Skeletal muscle satellite cell (primary cell): ENCODE measurements at regions not wholly inside any gene's neighbourhood (a gene's known extent, or its start where the extent isn't known, plus 50 kb on each side); places are given as distances from the start of the nearest gene placed in this dataset.
"Not testable (repeated sequence)": the region's sequence is repeated elsewhere in the genome, so short reads cannot be mapped to it uniquely, and the experiment has no call there.

Source experiments
- H3K27me3 ChIP-seq: 2 replicates; pipeline ENCODE4 v1.7.0; 2013; ENCODE audit warnings: low read length; ENCODE audit not compliant: control insufficient read depth, insufficient read depth
- H3K36me3 ChIP-seq: 2 replicates; pipeline ENCODE4 v1.7.0; 2013; ENCODE audit warnings: mild to moderate bottlenecking, control low read depth, low read length; ENCODE audit not compliant: insufficient read depth
- H3K4me1 ChIP-seq: 2 replicates; pipeline ENCODE4 v1.7.0; 2013; ENCODE audit warnings: low read length; ENCODE audit not compliant: control insufficient read depth, insufficient read depth
- H3K4me2 ChIP-seq: 2 replicates; pipeline ENCODE4 v1.7.0; 2013; ENCODE audit warnings: mild to moderate bottlenecking, low read length
- H3K4me3 ChIP-seq: 2 replicates; pipeline ENCODE4 v1.7.0; 2013; ENCODE audit warnings: low read length
- H3K9ac ChIP-seq: 2 replicates; pipeline ENCODE4 v1.7.0; 2013; ENCODE audit warnings: mild to moderate bottlenecking, low read depth, low read length, moderate library complexity
- H3K9me3 ChIP-seq: replicated peaks from 2 replicates; pipeline ENCODE4 v1.7.0; 2013; ENCODE audit warnings: mild to moderate bottlenecking, control low read depth, low read length

- H3K36me3 ChIP-seq = no peaks in the 10 kb centered on the region
- H3K9me3 ChIP-seq = no peaks in the 10 kb centered on the region
- H3K27me3 ChIP-seq = no peaks in the 10 kb centered on the region
- no peak overlapping the region for H3K4me3 ChIP-seq
- no peak overlapping the region for H3K9ac ChIP-seq
- no peak overlapping the region for H3K4me2 ChIP-seq
- H3K4me1 ChIP-seq = no peaks in the 10 kb centered on the region
Observed at GRCh38 chr1:229710746-229711145, 84.7 kb downstream of the URB2 start.

- H3K4me1 ChIP-seq = no peaks in the 10 kb centered on the region
- no peak overlapping the region for H3K9ac ChIP-seq
- no peak overlapping the region for H3K4me2 ChIP-seq
- H3K4me3 ChIP-seq = no peak overlapping the region
- H3K9me3 ChIP-seq = no peaks in the 10 kb centered on the region
- H3K27me3 ChIP-seq = no peaks in the 10 kb centered on the region
- no peaks in the 10 kb centered on the region for H3K36me3 ChIP-seq
Observed at GRCh38 chr1:229714306-229714705, 88.3 kb downstream of the URB2 start.

GRCh38 chr1:229714964-229715603, 89.0 kb downstream of the URB2 start:
- Histone ChIP-seq H3K4me2 (no peak overlapping the region), H3K36me3 (no peaks in the 10 kb centered on the region), H3K27me3 (no peaks in the 10 kb centered on the region), H3K9me3 (no peaks in the 10 kb centered on the region), H3K4me1 (no peaks in the 10 kb centered on the region), H3K4me3 (no peak overlapping the region), H3K9ac (no peak overlapping the region)

- Histone ChIP-seq H3K36me3 (no peaks in the 10 kb centered on the region), H3K4me1 (no peaks in the 10 kb centered on the region), H3K4me3 (no peak overlapping the region), H3K9ac (no peak overlapping the region), H3K9me3 (no peaks in the 10 kb centered on the region), H3K4me2 (no peak overlapping the region), H3K27me3 (no peaks in the 10 kb centered on the region)
Observed at GRCh38 chr1:229716069-229716468, 90.0 kb downstream of the URB2 start.

GRCh38 chr1:229716704-229717103, 90.7 kb downstream of the URB2 start:
- Histone ChIP-seq H3K9ac (no peak overlapping the region), H3K4me1 (no peaks in the 10 kb centered on the region), H3K36me3 (no peaks in the 10 kb centered on the region), H3K4me3 (no peak overlapping the region), H3K27me3 (no peaks in the 10 kb centered on the region), H3K4me2 (no peak overlapping the region), H3K9me3 (no peaks in the 10 kb centered on the region)

- H3K4me3 ChIP-seq = peak overlapping the region; percentile 63
- no peaks in the 10 kb centered on the region for H3K4me1 ChIP-seq
- no peaks in the 10 kb centered on the region for H3K9me3 ChIP-seq
- H3K27me3 ChIP-seq = no peaks in the 10 kb centered on the region
- no peaks in the 10 kb centered on the region for H3K36me3 ChIP-seq
- H3K9ac ChIP-seq = no peak overlapping the region
- H3K4me2 ChIP-seq = peak overlapping the region; percentile 78
Observed at GRCh38 chr1:229717786-229718576, 91.9 kb downstream of the URB2 start.

GRCh38 chr1:229726061-229726460, 100.0 kb downstream of the URB2 start:
- Histone ChIP-seq H3K36me3 (no peaks in the 10 kb centered on the region), H3K4me2 (no peak overlapping the region), H3K9me3 (no peaks in the 10 kb centered on the region), H3K27me3 (no peaks in the 10 kb centered on the region), H3K4me3 (no peak overlapping the region), H3K4me1 (no peaks in the 10 kb centered on the region), H3K9ac (no peak overlapping the region)

GRCh38 chr1:229729916-229730315, 103.9 kb downstream of the URB2 start:
- Histone ChIP-seq H3K9me3 (no peaks in the 10 kb centered on the region), H3K4me1 (no peaks in the 10 kb centered on the region), H3K4me3 (no peak overlapping the region), H3K4me2 (no peak overlapping the region), H3K27me3 (no peaks in the 10 kb centered on the region), H3K9ac (no peak overlapping the region), H3K36me3 (no peaks in the 10 kb centered on the region)

GRCh38 chr1:229730573-229730972, 104.5 kb downstream of the URB2 start:
- H3K9ac ChIP-seq = no peak overlapping the region
- H3K4me2 ChIP-seq = no peak overlapping the region
- no peaks in the 10 kb centered on the region for H3K9me3 ChIP-seq
- no peaks in the 10 kb centered on the region for H3K27me3 ChIP-seq
- no peak overlapping the region for H3K4me3 ChIP-seq
- no peaks in the 10 kb centered on the region for H3K36me3 ChIP-seq
- no peaks in the 10 kb centered on the region for H3K4me1 ChIP-seq

- Histone ChIP-seq H3K4me3 (no peak overlapping the region), H3K4me2 (no peak overlapping the region), H3K27me3 (no peaks in the 10 kb centered on the region), H3K9me3 (peaks cover 8% of the 10 kb centered on the region), H3K36me3 (no peaks in the 10 kb centered on the region), H3K9ac (no peak overlapping the region), H3K4me1 (no peaks in the 10 kb centered on the region)
Observed at GRCh38 chr1:229732061-229732460, 106.0 kb downstream of the URB2 start.

GRCh38 chr1:229736376-229736775, 110.3 kb downstream of the URB2 start:
- Histone ChIP-seq H3K4me3 (no peak overlapping the region), H3K4me2 (no peak overlapping the region), H3K4me1 (no peaks in the 10 kb centered on the region), H3K9me3 (peaks cover 8% of the 10 kb centered on the region), H3K27me3 (no peaks in the 10 kb centered on the region), H3K9ac (no peak overlapping the region), H3K36me3 (no peaks in the 10 kb centered on the region)

GRCh38 chr1:229742614-229743013, 116.6 kb downstream of the URB2 start:
- not testable (repeated sequence) for H3K9me3 ChIP-seq, H3K36me3 ChIP-seq, H3K9ac ChIP-seq, H3K4me3 ChIP-seq, H3K4me1 ChIP-seq, H3K4me2 ChIP-seq, H3K27me3 ChIP-seq
